GM19372 (cell line): ENCODE measurements at regions not wholly inside any gene's neighbourhood (a gene's known extent, or its start where the extent isn't known, plus 50 kb on each side); places are given as distances from the start of the nearest gene placed in this dataset.
"Not testable (repeated sequence)": the region's sequence is repeated elsewhere in the genome, so short reads cannot be mapped to it uniquely, and the experiment has no call there.

Experiments
- ATAC-seq: cut with Tn5 transposase; IDR thresholded peaks from one replicate; pipeline ENCODE4 v1.9.1; 2021; ENCODE audit warnings: mild to moderate bottlenecking, low read depth, moderate library complexity; ENCODE audit not compliant: unreplicated experiment

DNA sequence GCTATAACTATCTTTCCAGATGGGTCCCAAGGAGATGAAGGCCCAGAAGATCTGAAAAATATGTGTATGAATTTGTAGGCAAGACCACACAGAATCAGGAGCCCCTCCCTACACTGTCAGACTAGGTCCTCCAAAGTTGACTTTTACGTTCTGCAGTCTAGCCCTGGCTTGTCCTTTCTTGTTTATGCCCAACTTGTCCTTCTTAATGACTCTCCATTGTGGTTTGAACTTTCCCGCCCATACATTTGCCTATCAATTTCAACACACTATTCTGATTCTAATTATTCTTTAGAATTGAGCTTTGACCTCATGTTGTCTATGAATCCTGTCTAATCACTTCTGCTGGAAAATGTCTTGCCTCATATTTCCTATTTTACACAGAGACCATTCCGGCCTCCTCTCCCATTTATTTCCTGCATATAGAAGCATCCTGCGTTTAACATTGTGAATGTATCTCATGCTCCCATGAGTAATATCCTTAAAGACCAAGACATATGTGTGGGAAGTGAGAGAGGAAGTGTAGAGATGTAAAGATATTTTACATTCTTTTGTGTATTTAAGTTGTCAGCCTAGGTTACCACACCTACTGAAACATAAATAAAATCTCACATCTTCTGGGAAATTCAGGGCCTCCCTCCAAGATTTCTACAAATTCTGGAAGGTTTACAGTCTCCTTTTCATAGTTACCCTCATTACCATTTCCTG is 348.3 kb downstream of the BCKDHB start:
- no peak for ATAC-seq

DNA sequence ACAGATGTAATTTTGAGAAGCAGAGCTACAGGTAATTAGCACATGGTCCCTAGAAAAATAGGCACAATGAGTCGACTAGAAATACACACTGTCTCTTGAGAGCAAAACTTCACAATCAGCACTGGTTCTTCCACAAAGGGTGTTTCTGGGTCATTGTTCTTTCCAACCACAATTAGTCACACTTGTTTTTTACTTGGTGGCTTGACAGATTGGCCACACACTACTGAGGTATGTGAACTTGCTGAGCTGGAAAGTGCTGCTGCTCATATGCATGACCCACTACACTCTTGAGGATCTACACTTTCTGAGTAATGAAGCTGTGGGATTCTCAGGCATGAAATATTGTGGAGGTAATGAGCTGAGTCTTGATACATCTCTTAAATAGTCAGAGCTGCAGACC is 347.7 kb downstream of the BCKDHB start:
- ATAC-seq = peak; percentile 62

DNA sequence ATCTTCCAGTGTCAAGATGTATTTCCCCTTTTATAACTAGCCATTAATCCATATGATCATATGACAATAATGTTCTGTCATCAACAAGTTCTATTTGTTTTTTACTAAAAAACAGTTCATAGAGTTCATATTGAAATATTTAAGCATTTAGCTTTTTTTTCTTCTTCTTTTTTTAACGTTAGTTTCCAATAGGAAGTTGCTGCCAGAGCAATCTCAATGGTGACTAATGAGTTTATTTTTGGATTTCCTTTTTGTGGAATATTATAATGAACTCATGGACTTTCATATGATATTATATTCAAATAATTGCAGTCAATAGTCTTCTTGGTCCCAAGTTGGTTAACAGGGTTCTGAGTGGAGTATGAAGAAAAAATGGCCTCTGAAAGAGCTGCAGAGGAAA is 343.3 kb downstream of the BCKDHB start:
- ATAC-seq = no peak

DNA sequence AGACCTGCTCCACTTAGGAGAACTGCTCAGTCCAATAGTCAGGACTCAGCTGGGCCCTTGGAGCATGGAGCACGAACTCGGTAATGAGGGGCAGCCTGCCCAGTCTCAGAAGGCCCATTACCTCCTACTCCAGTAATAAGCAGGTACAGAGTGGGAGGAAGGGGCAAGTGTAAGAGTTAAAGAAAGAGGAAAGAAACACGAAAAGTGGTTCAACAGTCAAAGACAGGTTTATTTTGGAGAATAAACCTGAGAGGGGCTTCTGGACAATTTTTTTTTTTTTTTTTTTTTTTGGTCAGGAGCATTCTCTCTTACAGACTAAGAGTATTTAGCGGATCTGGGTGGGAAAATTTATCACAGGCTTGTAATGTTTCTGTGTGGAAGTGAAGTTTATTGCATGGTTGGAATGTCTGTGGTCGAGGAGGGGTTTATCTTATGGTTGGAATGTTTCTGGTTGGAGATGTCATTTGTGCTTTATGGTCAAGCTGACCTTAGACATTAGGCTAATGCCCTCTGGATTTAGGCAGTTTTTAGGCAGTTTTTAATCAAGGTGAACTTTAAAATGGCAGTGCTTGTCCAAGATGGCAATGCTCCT is 340.1 kb downstream of the BCKDHB start:
- no peak for ATAC-seq

DNA sequence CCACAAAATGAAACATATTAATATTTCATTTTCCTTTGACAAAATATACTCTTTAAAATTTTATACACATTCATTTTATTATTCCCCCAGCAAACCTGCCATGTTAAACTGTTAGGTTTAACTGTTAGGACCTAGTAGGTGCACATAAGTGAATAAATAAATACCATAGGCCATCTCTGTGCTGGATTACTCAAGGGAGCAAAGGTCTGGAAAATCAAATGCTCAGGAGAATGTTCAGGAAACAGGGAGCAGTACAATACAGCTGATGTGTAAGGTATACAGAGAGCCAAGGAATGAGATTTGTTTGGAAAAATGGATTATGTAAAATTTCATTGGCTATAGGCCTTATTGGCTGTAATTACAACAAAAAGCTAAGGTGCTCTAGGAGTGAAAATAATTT is 339.3 kb downstream of the BCKDHB start:
- no peak for ATAC-seq

DNA sequence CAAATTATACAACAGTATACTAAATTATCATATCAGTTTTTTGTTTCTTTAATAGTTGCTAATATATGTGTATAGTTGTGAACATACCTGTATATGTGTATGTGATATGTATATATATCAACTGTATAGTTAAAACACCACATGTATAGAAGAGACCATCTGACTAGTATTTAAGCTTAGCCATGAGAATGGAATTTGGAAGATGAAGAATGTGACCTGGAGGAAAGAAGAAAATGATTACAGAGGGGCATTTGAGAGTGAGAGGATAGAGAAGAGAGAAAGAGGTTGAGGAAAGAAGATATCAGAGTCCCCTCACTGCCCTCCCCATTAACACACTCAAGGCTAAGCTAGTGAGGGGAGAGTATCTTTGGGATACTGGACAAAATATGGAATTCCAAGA is 335.9 kb downstream of the BCKDHB start:
- no peak for ATAC-seq

DNA sequence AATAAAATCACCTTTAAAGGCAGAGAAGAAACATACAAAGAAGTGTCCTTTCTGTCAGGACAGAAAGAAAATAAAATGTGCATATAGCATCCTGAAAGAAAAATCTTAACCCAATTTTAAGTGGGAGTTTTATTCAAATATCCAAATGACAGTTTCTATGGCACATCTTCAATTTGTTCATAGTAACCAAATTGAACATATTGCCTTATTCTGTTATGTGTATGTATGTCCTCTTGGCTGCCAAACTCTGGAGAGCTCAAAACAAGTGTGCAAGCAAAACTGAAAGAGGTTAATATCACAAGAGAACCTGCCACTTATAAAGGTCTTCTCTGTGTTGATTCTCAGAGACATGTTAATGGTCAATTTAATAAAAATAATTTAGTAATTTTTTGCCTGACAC is 334.7 kb downstream of the BCKDHB start:
- no peak for ATAC-seq

DNA sequence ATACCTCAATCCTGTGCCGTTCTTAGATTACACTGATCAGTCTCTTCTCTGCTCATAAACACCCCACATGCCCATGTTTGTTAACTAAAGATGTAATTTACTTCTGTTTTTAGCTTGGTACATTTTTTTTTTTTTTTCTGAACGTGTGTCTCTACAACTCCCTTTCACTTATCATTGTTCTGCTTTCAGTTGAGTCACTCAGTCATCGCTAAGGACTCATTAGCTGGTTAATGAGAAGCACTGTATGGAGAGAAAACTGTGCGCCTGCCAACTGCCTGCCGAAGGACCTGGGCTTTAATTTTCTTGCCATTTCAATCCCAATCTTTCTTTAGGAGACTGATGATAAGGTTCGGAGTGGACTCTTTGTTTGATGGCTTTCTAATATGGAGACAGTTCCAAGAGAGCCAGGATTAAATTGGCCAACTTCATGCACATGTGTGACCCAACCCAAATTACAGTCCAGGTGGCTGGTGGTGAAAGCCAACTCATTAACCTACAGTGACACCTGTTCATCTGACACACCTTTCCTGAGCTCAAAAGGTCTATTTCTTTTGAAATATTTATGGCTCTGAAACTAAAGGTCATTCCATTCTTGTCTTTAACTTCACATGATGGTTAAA is 334.1 kb downstream of the BCKDHB start:
- ATAC-seq = no peak

DNA sequence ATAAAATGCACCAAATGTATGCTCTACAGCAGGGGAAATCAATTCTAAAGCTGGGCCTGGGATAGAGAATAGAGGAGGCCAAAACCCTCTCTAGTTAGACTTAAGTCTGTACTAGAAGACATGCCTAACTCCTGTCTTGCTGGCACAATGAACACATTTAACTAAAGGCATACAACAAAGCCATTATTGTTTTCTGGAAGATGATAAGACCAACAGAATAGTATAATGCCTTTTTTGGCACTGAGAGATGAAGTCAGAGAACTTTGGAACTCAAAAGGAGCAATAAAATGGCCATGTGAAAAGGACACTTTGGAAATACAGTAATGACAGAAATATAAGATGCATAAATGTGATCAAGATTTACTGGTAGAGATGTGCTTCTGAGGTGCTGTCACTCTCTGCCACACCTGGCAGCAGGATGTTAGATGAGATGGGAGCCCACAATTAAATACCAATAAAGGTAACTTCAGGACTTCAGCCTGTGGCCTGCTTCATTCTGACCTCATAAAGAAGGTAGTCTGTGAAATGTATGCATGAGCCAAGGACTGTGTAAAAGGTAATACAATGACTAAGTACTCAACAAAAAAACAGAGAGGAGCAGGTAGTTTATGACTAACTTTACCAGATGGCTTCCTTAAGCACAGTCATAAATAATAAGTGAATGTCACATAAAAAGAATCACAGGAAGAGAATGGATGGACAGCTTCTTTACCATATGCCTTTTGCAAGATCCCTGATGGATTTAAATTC is 333.4 kb downstream of the BCKDHB start:
- no peak for ATAC-seq

DNA sequence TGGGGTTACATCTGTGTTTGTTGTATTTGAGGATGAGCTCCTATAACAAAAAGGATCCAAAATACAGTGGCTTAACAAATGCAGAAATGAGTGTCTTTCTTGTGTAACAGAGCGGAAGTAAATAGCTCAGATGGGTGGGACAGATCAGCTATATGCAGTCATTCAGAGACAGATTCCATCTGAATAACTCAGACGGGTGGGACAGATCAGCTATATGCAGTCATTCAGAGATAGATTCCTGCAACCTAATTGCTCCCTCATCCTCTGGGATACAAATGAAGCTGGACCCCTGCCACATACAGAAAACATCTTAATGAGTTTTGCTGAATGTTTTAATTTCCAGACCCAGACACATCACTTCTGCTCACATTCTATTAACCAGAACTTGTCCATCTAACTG is 332.3 kb downstream of the BCKDHB start:
- ATAC-seq = no peak

DNA sequence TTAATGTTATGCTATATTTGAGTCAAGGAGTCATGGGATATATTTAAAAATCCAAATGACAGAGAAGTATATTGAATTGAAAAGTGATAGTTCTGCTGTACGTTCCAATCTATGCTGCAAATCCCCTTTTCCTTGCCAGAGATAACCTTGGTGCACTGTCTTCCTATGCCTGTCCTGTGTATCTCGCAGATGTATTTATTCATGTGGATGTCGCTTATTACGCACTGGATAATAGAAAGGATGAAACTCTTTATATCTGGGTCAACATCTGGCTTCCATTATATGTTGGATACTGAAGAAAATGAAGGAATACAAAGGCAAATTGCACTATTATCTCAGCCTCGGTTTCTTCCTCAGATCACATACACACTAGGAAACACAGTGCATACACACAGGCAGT is 331.3 kb downstream of the BCKDHB start:
- ATAC-seq = no peak

DNA sequence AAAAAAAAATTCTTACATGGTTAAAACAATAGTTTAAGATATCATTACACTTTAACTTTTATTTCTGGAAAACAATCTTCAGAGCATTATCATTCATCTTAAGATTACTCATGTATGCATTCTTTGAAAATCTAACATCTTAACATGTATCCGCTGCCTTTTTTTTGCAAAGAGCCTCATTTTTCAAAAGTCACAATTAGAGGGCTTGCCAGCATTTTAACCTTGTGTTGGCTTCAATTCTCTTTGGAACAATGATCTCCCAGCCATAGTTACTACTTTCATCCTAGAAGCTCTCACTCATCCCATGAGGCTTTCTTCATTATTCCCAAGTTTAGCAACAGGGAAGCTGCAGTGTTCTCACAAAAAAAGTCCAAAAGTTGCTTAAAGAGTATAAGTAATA is 330.8 kb downstream of the BCKDHB start:
- no peak for ATAC-seq

DNA sequence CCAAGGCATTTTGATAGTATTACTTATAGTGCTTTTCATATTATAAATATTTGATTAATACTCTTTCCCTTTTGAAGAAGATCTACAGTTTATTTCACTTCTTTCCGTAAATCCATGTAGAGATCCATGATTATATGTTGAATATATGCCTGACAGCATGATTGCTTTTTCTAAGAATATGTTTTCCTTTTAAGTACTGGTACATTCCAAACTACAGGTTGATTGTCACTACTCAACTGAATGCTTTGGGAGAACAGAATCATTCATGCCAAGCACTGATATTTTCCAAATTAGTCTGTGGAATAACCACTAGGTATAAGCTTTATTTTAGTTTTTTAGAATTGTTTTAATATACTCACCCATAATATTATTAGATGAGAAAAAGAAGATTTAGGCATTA is 330.2 kb downstream of the BCKDHB start:
- ATAC-seq = no peak

DNA sequence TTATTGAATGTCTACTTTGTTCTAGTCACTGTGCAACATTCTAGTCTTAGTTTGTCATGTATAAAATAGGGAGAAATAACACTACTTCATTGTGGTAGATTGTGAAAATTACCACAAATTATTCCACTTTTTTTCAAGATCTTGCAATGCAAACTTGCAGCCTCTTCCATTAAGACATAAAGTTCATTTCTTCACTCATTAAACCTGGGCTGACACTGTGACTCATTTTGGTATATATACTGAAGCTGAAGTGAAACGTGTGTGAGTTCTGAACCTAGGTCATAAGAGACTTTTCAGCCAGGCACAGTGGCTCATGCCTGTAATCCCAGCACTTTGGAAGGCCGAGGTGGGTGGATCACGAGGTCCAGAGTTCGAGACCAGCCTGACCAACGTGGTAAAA is 329.0 kb downstream of the BCKDHB start:
- ATAC-seq = no peak

DNA sequence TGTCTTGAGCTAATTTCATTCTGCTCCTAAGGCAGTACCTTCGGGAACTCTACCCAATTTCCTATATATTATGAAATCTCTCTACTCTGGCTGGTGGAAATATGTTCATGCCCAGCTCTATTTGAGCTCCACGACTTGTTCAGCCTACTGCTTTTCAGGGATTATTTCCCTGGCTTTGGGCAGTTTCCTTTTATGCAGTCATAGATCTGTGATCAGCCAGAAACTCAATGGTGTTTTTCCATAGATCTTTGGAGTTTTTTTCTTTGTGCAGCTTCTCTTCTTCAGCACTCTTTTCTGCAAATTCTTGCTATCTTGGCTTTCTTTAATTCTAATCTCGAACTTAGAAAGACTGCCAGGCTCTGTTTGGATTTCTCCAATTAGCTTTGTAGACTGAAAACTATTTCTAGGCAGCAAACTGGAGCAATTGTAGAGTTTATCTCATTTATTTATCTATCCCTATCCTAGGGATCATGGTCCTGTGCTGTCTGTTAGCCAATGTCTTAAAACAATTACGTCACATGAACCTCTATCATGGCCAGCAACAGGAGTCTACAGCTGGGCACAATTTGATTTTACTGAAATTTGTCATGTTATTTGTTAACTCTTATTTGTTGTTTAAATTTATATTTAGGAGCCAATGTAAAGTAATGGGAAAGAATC is 328.4 kb downstream of the BCKDHB start:
- no peak for ATAC-seq

DNA sequence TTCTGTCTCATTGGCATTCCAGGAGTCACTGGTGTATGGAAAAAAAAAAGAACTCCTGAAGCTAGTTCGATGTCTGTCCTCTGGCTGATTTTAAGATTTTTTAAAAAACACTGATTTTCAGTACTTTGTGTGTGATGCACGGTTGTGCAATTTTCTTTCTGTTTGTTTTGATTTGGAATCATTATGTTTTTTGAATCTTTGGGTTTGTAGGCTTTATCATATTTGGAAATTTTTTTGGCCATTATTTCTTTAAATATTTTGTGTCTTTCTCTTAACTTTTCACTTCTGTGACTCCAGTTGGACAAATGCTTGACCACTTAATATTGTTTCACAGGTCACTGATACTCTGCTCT is 327.2 kb downstream of the BCKDHB start:
- no peak for ATAC-seq

DNA sequence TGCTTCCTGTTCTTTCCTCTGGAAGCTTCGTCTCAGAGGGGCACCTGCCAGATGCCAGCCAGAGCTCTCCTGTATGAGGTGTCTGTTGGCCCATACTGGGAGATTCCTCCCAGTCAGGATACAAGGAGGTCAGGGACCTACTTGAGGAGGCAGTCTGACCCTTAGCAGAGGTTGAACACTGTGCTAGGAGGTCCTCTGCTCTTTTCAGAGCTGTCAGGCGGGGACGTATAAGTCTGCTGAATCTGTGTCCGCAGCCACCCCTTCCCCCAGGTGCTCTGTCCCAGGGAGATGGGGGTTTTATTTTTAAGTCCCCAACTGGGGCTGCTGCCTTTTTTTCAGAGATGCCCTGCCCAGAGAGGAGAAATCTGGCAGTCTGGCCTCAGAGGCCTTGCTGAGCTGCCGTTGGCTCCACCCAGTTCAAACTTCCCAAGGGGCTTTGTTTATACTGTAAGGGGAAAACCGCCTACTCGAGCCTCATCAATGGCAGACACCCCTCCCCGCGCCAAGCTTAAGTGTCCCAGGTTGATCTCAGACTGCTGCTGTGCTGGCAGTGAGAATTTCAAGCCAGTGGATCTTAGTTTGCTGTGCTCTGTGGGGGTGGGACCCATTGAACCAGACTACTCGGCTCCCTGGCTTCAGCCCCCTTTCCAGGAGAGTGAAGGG is 326.7 kb downstream of the BCKDHB start:
- ATAC-seq = no peak

DNA sequence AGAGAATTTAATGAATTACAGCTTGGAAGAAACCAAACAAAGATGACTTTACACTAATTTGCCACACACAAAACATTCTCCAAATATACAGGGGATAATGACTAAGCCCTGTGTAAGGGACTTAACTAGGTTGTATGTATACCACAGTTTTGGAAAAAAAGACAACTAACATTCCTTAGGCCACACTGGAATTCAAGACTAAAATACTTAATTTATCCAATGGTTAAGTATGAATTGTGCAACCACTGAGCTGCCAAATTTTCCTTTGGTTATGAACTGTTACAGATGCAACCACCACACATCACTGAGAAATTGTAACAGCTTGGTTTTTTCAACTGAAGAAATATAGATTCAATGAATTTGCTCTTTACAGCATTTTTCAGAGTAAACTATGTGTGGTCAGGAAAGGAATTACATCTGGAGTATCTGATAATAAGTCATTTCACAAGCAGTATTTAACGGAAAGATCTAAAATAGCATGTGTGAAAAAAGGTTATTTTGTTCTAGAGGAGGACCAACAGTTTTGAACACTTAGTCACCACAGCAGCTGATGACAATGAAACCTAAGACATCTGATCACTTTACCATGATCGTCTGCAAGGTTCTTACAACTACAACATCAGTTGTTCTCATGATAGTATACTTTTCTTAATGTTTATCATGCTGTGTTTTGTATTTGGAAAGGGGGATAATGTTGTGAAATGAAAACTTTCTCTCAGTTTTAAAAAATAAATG is 318.8 kb downstream of the BCKDHB start:
- ATAC-seq = no peak

DNA sequence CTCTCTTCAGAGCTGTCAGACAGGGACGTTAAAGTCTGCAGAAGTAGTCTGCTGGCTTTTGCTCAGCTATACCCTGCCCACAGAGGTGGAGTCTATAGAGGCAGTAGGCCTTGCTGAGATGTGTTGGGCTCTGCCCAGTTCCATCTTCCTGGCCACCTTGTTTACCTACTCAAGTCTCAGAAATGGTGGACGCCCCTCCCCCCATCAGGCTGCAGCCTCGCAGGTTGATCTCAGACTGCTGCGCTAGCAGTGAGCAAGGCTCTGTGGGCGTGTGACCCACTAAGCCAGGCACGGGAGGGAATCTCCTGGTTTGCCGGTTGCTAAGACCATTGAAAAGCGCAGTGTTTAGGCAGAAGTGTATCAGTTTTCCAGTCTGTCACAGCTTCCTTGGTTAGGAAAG is 305.0 kb downstream of the BCKDHB start:
- ATAC-seq = no peak

DNA sequence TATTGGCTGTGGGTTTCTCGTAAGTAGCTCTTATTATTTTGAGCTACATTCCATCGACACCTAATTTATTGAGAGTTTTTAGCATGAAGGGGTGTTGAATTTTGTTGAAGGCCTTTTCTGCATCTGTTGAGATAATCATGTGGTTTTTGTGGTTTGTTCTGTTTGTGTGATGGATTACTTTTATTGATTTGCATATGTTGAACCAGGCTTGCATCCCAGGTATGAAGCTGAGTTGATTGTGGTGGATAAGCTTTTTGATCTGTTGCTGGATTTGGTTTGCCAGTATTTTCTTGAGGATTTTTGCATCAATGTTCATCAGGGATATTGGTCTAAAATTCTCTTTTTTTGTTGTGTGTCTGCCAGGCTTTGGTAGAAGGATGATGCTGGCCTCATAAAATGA is 301.5 kb downstream of the BCKDHB start:
- not testable (repeated sequence) for ATAC-seq
